ENCODE measurements at regions not wholly inside any gene's neighbourhood (a gene's known extent, or its start where the extent isn't known, plus 50 kb on each side); places are given as distances from the start of the nearest gene placed in this dataset.

- no peak overlapping the region for H3K4me3 ChIP-seq (ENCODE audit: low read length)
- TF ChIP-seq ZNF274 (IDR thresholded peaks at IDR 0.05; ENCODE audit: low read depth, low read length), result no peak
These were observed 56.3 kb upstream of the ELL2 start for GRCh38 chr5:96017951-96018350.

- TF ChIP-seq ZNF274 (IDR thresholded peaks at IDR 0.05; ENCODE audit: low read depth, low read length), result no peak
These were observed 54.6 kb upstream of the ELL2 start for GRCh38 chr5:96016216-96016615.

GRCh38 chr5:96015709-96016108 lies 54.1 kb upstream of the ELL2 start:
- TF ChIP-seq ZNF274 (IDR thresholded peaks at IDR 0.05; ENCODE audit: low read depth, low read length), result no peak
- no peak overlapping the region for H3K4me3 ChIP-seq (ENCODE audit: low read length)

More at GRCh38 chr5:96016216-96016615, 54.6 kb upstream of the ELL2 start:
- no peak overlapping the region for H3K4me3 ChIP-seq (ENCODE audit: low read length)

- no peak overlapping the region for H3K4me3 ChIP-seq (ENCODE audit: low read length)
- no peak for TF ChIP-seq ZNF274 (IDR thresholded peaks at IDR 0.05; ENCODE audit: low read depth, low read length)
These were observed 52.7 kb upstream of the ELL2 start for GRCh38 chr5:96014395-96014794.

GRCh38 chr5:96013254-96013653 lies 51.6 kb upstream of the ELL2 start:
- TF ChIP-seq ZNF274 (IDR thresholded peaks at IDR 0.05; ENCODE audit: low read depth, low read length), result no peak

GRCh38 chr5:96012399-96012798 lies 50.7 kb upstream of the ELL2 start:
- no peak for TF ChIP-seq ZNF274 (IDR thresholded peaks at IDR 0.05; ENCODE audit: low read depth, low read length)
- no peak overlapping the region for H3K4me3 ChIP-seq (ENCODE audit: low read length)

More at GRCh38 chr5:96013254-96013653, 51.6 kb upstream of the ELL2 start:
- no peak overlapping the region for H3K4me3 ChIP-seq (ENCODE audit: low read length)
